GM23248 (cell line): ENCODE measurements at regions not wholly inside any gene's neighbourhood (a gene's known extent, or its start where the extent isn't known, plus 50 kb on each side); places are given as distances from the start of the nearest gene placed in this dataset.

Experiments used
- DNase-seq: peaks from one replicate; pipeline ENCODE4 v3.0.0-alpha.2; 2015
- H2AFZ ChIP-seq: fragments of 200-600 bp; sonication (generic); 2 replicates; pipeline ENCODE4 v1.6.1; 2016; ENCODE audit warnings: antibody characterized with exemption
- H3F3A ChIP-seq: fragments of 200-600 bp; sonication (generic); 2 replicates; pipeline ENCODE4 v1.6.1; 2016; ENCODE audit warnings: mild to moderate bottlenecking, antibody characterized with exemption, mixed run types; ENCODE audit not compliant: insufficient read depth
- H3K27ac ChIP-seq: fragments of 200-600 bp; sonication (generic); 2 replicates; pipeline ENCODE4 v1.5.1; 2016; ENCODE audit warnings: mild to moderate bottlenecking
- H3K27me3 ChIP-seq: fragments of 200-600 bp; sonication (generic); replicated peaks from 2 replicates; pipeline ENCODE4 v1.6.1; 2016; ENCODE audit warnings: mild to moderate bottlenecking; ENCODE audit not compliant: insufficient read depth
- H3K36me3 ChIP-seq: fragments of 200-600 bp; sonication (generic); 2 replicates; pipeline ENCODE4 v1.6.1; 2016; ENCODE audit warnings: low read depth, mild to moderate bottlenecking
- H3K4me1 ChIP-seq: fragments of 200-600 bp; sonication (generic); 2 replicates; pipeline ENCODE4 v1.6.1; 2016; ENCODE audit warnings: mild to moderate bottlenecking; ENCODE audit not compliant: insufficient read depth
- H3K4me2 ChIP-seq: fragments of 200-600 bp; sonication (generic); one replicate; pipeline ENCODE4 v1.6.1; 2016; ENCODE audit warnings: mild to moderate bottlenecking; ENCODE audit not compliant: unreplicated experiment
- H3K4me3 ChIP-seq: fragments of 200-600 bp; sonication (generic); 2 replicates; pipeline ENCODE4 v1.5.1; 2016; ENCODE audit warnings: mild to moderate bottlenecking
- H3K79me2 ChIP-seq: fragments of 200-600 bp; sonication (generic); 2 replicates; pipeline ENCODE4 v1.6.1; 2016; ENCODE audit warnings: mild to moderate bottlenecking; ENCODE audit not compliant: insufficient read depth
- H3K9ac ChIP-seq: fragments of 200-600 bp; sonication (generic); 2 replicates; pipeline ENCODE4 v1.6.1; 2016; ENCODE audit warnings: mild to moderate bottlenecking
- H3K9me2 ChIP-seq: fragments of 200-600 bp; sonication (generic); 2 replicates; pipeline ENCODE4 v1.6.1; 2016; ENCODE audit warnings: mixed run types, mild to moderate bottlenecking, moderate library complexity; ENCODE audit not compliant: insufficient read depth
- H3K9me3 ChIP-seq: fragments of 200-600 bp; sonication (generic); one replicate; pipeline ENCODE4 v1.6.1; 2017; ENCODE audit warnings: low read depth
- H4K20me1 ChIP-seq: fragments of 200-600 bp; sonication (generic); 2 replicates; pipeline ENCODE4 v1.6.0; 2016; ENCODE audit not compliant: insufficient read depth
- EZH2 ChIP-seq: fragments of 200-600 bp; sonication (generic); IDR thresholded peaks from 2 replicates; pipeline ENCODE4 v1.6.1; 2018; ENCODE audit warnings: antibody characterized with exemption, mild to moderate bottlenecking; ENCODE audit not compliant: insufficient read depth, poor library complexity, severe bottlenecking
- EZH2phosphoT487 ChIP-seq: fragments of 200-600 bp; sonication (generic); IDR thresholded peaks from 2 replicates; pipeline ENCODE4 v1.6.1; 2018; ENCODE audit warnings: antibody characterized with exemption, moderate library complexity, mild to moderate bottlenecking, low read depth; ENCODE audit not compliant: insufficient read depth
- WGBS, 2 experiments: methylation state at CpG; one replicate each; pipeline ENCODE4 v1.1.6; 2015 to 2017; ENCODE audit warnings: low lambda C conversion rate in 2 of 2, low coverage in 1 of 2; ENCODE audit errors: missing lambda C conversion rate in 2 of 2; 5-methylcytosine and 5-hydroxymethylcytosine counted together
- in situ Hi-C: fragments of 300-500 bp; cut with MboI; formaldehyde crosslinking; loops from 2 replicates; pipeline ENCODE4 v1.15.0; 2020

DNA sequence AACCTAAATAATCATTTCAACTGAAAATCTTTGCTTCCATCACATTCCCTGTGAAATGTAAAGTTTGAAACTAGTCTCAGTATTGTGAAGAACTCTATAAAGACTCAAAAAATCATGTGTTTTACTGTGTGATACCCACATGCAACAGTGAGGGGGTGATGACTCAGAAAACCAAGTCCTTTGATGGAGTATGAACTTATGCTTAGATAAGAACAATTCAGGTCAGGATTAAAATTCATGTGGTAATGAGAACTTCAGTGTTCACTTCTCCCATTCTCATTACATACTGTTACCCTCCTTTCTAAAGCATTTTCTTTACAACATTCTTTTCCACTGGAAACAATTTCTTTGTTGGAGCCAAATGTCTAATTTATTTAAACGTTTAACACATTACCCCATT, 360.2 kb downstream of the FSIP2 start:
- TF ChIP-seq EZH2phosphoT487 (no peak), EZH2 (no peak)
- Histone ChIP-seq H2AFZ (no peak overlapping the region), H3K4me2 (no peak overlapping the region), H3K9me3 (no peaks in the 10 kb centered on the region), H3F3A (no peaks in the 10 kb centered on the region), H3K27ac (no peak overlapping the region), H3K36me3 (no peaks in the 10 kb centered on the region), H3K4me1 (no peaks in the 10 kb centered on the region), H3K9me2 (no peaks in the 10 kb centered on the region), H3K79me2 (no peaks in the 10 kb centered on the region), H3K4me3 (no peak overlapping the region), H3K9ac (no peak overlapping the region), H3K27me3 (no peaks in the 10 kb centered on the region), H4K20me1 (no peaks in the 10 kb centered on the region)
- 20 to 46% methylated on average over 1 of the region's 1 CpG for WGBS, 2 experiments
- in situ Hi-C loops: no loop called here
- no peak for DNase-seq

- Histone ChIP-seq H2AFZ (no peak overlapping the region), H3K9ac (no peak overlapping the region), H3K4me3 (no peak overlapping the region), H3K79me2 (no peaks in the 10 kb centered on the region), H3K9me2 (no peaks in the 10 kb centered on the region), H3F3A (no peaks in the 10 kb centered on the region), H3K36me3 (no peaks in the 10 kb centered on the region), H3K27me3 (no peaks in the 10 kb centered on the region), H3K9me3 (no peaks in the 10 kb centered on the region), H3K4me1 (no peaks in the 10 kb centered on the region), H4K20me1 (no peaks in the 10 kb centered on the region), H3K27ac (no peak overlapping the region), H3K4me2 (no peak overlapping the region)
- 34 to 39% methylated on average over 2 of the region's 2 CpGs for whole genome bisulfite sequencing, 2 experiments
- no peak for DNase-seq
- in situ Hi-C loops: no loop called here
- TF ChIP-seq EZH2: no peak
- no peak for TF ChIP-seq EZH2phosphoT487
Observed at GRCh38 chr2:186099826-186100225, 361.2 kb downstream of the FSIP2 start.

- DNase-seq: no peak
- Histone ChIP-seq H3F3A (no peaks in the 10 kb centered on the region), H3K4me1 (no peaks in the 10 kb centered on the region), H3K4me2 (no peak overlapping the region), H3K9ac (no peak overlapping the region), H4K20me1 (no peaks in the 10 kb centered on the region), H3K4me3 (no peak overlapping the region), H2AFZ (no peak overlapping the region), H3K27me3 (no peaks in the 10 kb centered on the region), H3K27ac (no peak overlapping the region), H3K79me2 (no peaks in the 10 kb centered on the region), H3K9me2 (no peaks in the 10 kb centered on the region), H3K9me3 (no peaks in the 10 kb centered on the region), H3K36me3 (no peaks in the 10 kb centered on the region)
- TF ChIP-seq EZH2phosphoT487 (no peak), EZH2 (no peak)
- in situ Hi-C loops: no loop called here
Observed at GRCh38 chr2:186100636-186101035, 362.0 kb downstream of the FSIP2 start.

DNA sequence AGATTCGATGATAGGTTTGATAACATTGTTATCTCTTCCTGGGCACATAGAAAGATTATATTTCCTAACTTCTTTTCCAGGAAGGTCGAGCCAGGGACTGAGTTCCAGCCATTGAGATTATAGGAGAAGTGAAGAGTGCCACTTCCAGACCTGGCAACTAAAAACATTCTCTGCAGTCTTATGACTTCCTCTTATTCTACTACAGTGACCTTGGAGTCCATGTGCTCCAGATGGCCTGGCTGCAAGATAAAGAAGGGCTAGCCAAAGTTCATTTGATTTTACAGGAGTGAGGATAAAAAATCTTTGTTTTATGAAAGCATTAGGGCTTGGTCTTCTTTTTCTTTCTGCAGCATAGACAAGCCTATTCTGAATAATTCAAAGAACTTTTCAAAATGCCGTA, 363.0 kb downstream of the FSIP2 start:
- TF ChIP-seq EZH2: no peak
- no peak for TF ChIP-seq EZH2phosphoT487
- H3F3A ChIP-seq: no peaks in the 10 kb centered on the region
- no peak overlapping the region for H3K27ac ChIP-seq
- H3K27me3 ChIP-seq: no peaks in the 10 kb centered on the region
- no peak overlapping the region for H3K4me3 ChIP-seq
- no peak overlapping the region for H2AFZ ChIP-seq
- no peak overlapping the region for H3K9ac ChIP-seq
- no peaks in the 10 kb centered on the region for H3K4me1 ChIP-seq
- WGBS, 2 experiments: 62 to 64% methylated on average over 3 of the region's 3 CpGs
- no peaks in the 10 kb centered on the region for H3K36me3 ChIP-seq
- no peak for DNase-seq
- no peaks in the 10 kb centered on the region for H3K9me2 ChIP-seq
- in situ Hi-C loops: no loop called here
- no peaks in the 10 kb centered on the region for H3K79me2 ChIP-seq
- H4K20me1 ChIP-seq: no peaks in the 10 kb centered on the region
- no peak overlapping the region for H3K4me2 ChIP-seq
- H3K9me3 ChIP-seq: no peaks in the 10 kb centered on the region

- H3K4me1 ChIP-seq: no peaks in the 10 kb centered on the region
- no peaks in the 10 kb centered on the region for H3K9me3 ChIP-seq
- TF ChIP-seq EZH2phosphoT487 (no peak), EZH2 (no peak)
- H3K27me3 ChIP-seq: no peaks in the 10 kb centered on the region
- H2AFZ ChIP-seq: no peak overlapping the region
- no peaks in the 10 kb centered on the region for H4K20me1 ChIP-seq
- H3K9me2 ChIP-seq: no peaks in the 10 kb centered on the region
- H3K4me3 ChIP-seq: no peak overlapping the region
- no peak for DNase-seq
- H3K4me2 ChIP-seq: no peak overlapping the region
- H3K36me3 ChIP-seq: no peaks in the 10 kb centered on the region
- H3K27ac ChIP-seq: no peak overlapping the region
- H3K79me2 ChIP-seq: no peaks in the 10 kb centered on the region
- in situ Hi-C loops: no loop called here
- no peaks in the 10 kb centered on the region for H3F3A ChIP-seq
- 84 to 90% methylated on average over 2 of the region's 2 CpGs for WGBS, 2 experiments
- H3K9ac ChIP-seq: no peak overlapping the region
Observed at GRCh38 chr2:186103276-186103675, 364.7 kb downstream of the FSIP2 start.
